Peyer's patch (tissue), 4 donors: ENCODE measurements at regions not wholly inside any gene's neighbourhood (a gene's known extent, or its start where the extent isn't known, plus 50 kb on each side); places are given as distances from the start of the nearest gene placed in this dataset.

Experiments used
- DNase-seq, 3 donors: peaks; one replicate each; pipeline ENCODE4 v3.0.0-alpha.2; 2017 to 2019
- H3K27ac ChIP-seq, 4 donors: fragments of 200-600 bp; sonication (generic); one replicate each; pipeline ENCODE4 v1.5.1; 2016 to 2019
- H3K27me3 ChIP-seq, 2 donors: fragments of 200-600 bp; sonication (generic); one replicate each; pipeline ENCODE4 v1.5.1; 2019
- H3K36me3 ChIP-seq, 3 donors: fragments of 200-600 bp; sonication (generic); one replicate each; pipeline ENCODE4 v1.5.1; 2016 to 2019
- H3K4me1 ChIP-seq, 4 donors: fragments of 200-600 bp; sonication (generic); one replicate each; pipeline ENCODE4 v1.5.1; 2016 to 2019
- H3K4me3 ChIP-seq, 4 donors: fragments of 200-600 bp; sonication (generic); 1 replicate in 3 of 4; 2 replicates in 1 of 4; pipeline ENCODE4 v1.5.1; 2016 to 2019; ENCODE audit warnings: mild to moderate bottlenecking in 1 of 4
- H3K9me3 ChIP-seq, 4 donors: fragments of 200-600 bp; sonication (generic); one replicate each; pipeline ENCODE4 v1.5.1; 2016 to 2019; ENCODE audit warnings: mild to moderate bottlenecking in 1 of 4
- CTCF ChIP-seq, 6 experiments: fragments of 450-650 bp in 4 of 6; fragments of 200-600 bp in 2 of 6; sonication (generic) in 1 of 6; IDR thresholded peaks; one replicate each; pipeline ENCODE4 v1.5.1; 2017 to 2019; ENCODE audit warnings: antibody characterized with exemption in 6 of 6, mild to moderate bottlenecking in 3 of 6, moderate library complexity in 1 of 6
- POLR2A ChIP-seq, 2 donors: fragments of 450-650 bp; IDR thresholded peaks; one replicate each; pipeline ENCODE4 v1.5.1; 2017; ENCODE audit warnings: antibody characterized with exemption in 2 of 2, mild to moderate bottlenecking in 2 of 2, moderate library complexity in 2 of 2

DNA sequence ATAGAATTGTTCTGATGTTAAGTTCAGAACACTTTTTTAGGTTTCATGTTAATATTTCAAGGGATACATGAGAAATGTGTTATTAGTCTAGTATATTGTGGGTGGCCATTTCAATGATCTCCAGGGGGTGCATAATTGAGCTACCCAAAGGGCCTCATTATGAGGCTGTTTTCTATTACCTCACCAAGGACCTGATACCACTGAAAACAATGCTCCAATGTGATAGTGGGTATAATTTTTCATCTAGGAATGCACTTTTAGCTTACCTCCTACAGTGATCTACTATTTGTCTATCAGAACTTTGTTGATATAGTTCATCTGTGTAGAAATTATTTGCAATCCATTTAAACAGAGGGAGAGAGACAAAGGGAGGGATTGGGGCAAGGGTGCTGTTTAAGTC, 106.8 kb upstream of the HS3ST5 start:
- Histone ChIP-seq H3K27me3 (no peaks in the 10 kb centered on the region), H3K9me3 (no peaks in the 10 kb centered on the region), H3K36me3 (no peaks in the 10 kb centered on the region), H3K4me3 (no peak overlapping the region), H3K27ac (no peak overlapping the region), H3K4me1 (no peaks in the 10 kb centered on the region)
- no peak for DNase-seq
- TF ChIP-seq CTCF (IDR thresholded peaks at IDR 0.05) = no peak
- TF ChIP-seq POLR2A (IDR thresholded peaks at IDR 0.05) = no peak

DNA sequence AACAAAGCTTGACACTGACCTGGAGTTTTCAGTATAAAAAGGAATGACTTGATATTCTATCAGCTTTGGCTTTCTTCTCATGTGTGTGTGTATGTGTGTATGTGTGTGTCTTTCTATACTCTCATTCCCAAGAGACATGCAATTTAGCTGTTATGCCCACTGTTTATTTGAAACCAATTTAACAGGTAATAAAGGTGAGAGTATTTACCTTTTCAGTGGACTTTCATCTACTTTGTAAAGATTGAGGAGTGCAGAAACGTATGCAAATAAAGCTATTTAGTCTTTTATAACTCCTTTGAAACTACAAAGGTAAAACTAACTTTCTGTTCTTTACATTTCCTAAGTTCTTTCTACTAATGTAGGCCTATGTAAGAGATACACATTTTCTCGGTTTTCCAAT, 103.5 kb upstream of the HS3ST5 start:
- no peak for TF ChIP-seq CTCF (IDR thresholded peaks at IDR 0.05)
- no peak for TF ChIP-seq POLR2A (IDR thresholded peaks at IDR 0.05)
- Histone ChIP-seq H3K27ac (no peak overlapping the region), H3K36me3 (no peaks in the 10 kb centered on the region)

DNA sequence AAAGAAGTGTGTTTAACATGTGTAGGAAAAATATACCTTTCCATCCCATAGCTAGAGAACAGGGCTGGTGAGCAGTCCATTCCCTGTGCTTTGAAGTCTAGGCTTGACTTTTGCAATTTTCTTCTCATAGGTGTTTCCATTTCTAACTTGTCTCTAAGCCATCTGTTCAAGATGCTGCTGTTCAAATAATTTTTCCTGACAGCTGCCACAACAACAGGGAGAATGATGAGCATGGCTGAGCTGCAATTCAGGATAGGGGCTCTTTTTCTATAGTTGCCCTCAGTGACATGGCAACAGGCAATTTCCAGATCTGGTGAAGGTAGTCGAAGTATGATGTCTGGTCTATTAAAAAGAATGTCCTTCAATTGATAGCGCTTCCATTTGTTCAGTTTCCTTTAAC, 103.0 kb upstream of the HS3ST5 start:
- TF ChIP-seq POLR2A (IDR thresholded peaks at IDR 0.05) (no peak), CTCF (IDR thresholded peaks at IDR 0.05) (no peak)
- Histone ChIP-seq H3K27me3 (no peaks in the 10 kb centered on the region), H3K9me3 (no peaks in the 10 kb centered on the region), H3K4me3 (no peak overlapping the region), H3K36me3 (no peaks in the 10 kb centered on the region), H3K4me1 (no peaks in the 10 kb centered on the region), H3K27ac (no peak overlapping the region)
- no peak for DNase-seq

More for the DNA sequence above, 103.5 kb upstream of the HS3ST5 start:
- no peaks in the 10 kb centered on the region for H3K9me3 ChIP-seq
- no peak for DNase-seq
- H3K27me3 ChIP-seq = no peaks in the 10 kb centered on the region
- H3K4me1 ChIP-seq = no peaks in the 10 kb centered on the region
- H3K4me3 ChIP-seq = no peak overlapping the region

DNA sequence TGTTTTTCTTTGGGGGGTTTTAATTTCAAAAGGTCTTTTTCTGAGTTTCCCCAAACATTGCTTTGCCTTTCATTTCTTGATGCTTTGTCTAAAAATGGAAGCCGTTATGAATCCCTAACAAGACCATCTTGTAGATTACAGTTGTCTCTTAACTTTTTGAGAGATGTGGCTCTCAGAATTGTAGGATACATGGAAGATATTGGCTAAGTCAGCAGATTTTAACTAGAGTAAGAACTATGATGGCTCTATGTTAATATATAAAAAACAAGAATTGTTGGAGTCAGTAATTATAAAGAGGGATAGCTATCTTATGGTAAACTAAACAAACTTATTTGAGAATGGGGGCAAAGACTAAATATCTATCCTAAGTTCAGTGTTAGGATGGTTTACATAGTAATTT, 96.6 kb upstream of the HS3ST5 start:
- Histone ChIP-seq H3K4me3 (no peak overlapping the region), H3K36me3 (no peaks in the 10 kb centered on the region), H3K27me3 (no peaks in the 10 kb centered on the region), H3K9me3 (no peaks in the 10 kb centered on the region), H3K4me1 (no peaks in the 10 kb centered on the region), H3K27ac (no peak overlapping the region)
- no peak for DNase-seq
- TF ChIP-seq CTCF (IDR thresholded peaks at IDR 0.05) = no peak
- TF ChIP-seq POLR2A (IDR thresholded peaks at IDR 0.05) = no peak

DNA sequence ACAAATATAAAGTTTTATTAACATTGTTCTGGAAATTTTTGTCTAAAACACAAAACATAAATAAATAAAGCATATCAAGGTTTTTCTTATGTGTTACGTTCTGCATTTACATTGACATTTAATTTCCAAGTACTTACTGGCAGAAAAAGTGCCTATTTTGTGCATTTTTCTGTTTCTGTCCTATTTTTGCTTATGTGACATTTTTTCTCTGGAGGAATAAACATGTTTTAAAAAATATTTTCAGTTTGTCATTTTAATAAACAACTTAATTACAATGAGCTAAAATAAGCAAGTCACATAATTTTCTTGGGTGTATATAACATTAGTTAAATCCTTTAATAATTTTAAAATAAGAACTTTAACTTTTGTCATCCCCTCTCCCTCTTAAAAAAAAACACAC, 94.4 kb upstream of the HS3ST5 start:
- H3K4me1 ChIP-seq = no peaks in the 10 kb centered on the region
- no peak overlapping the region for H3K4me3 ChIP-seq
- DNase-seq = no peak
- no peak for TF ChIP-seq POLR2A (IDR thresholded peaks at IDR 0.05)
- no peak for TF ChIP-seq CTCF (IDR thresholded peaks at IDR 0.05)
- no peak overlapping the region for H3K27ac ChIP-seq
- no peaks in the 10 kb centered on the region for H3K9me3 ChIP-seq
- H3K36me3 ChIP-seq = no peaks in the 10 kb centered on the region
- H3K27me3 ChIP-seq = no peaks in the 10 kb centered on the region

DNA sequence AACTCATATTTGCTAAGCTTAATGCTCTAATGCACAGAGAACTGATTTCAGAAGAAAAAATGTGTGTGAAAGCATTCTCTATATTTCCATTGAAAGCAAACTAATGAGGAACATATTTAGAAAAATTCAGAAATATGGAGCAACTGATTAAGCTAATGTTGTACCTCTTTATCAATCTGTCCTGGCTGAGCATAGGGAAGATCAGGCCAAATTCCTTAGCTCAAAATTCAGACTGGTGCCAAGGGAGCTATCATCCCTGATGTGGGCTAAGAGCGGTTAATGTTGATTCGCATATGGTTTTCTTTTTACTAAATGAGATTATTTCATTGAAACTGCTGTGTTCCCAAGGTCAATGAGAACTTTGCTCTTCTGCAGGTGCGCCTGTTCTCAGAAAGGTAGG, 93.9 kb upstream of the HS3ST5 start:
- Histone ChIP-seq H3K9me3 (no peaks in the 10 kb centered on the region), H3K36me3 (no peaks in the 10 kb centered on the region), H3K4me1 (no peaks in the 10 kb centered on the region), H3K27me3 (no peaks in the 10 kb centered on the region), H3K27ac (no peak overlapping the region), H3K4me3 (no peak overlapping the region)
- TF ChIP-seq POLR2A (IDR thresholded peaks at IDR 0.05) = no peak
- TF ChIP-seq CTCF (IDR thresholded peaks at IDR 0.05) = no peak
- no peak for DNase-seq
